ENCODE measurements at regions not wholly inside any gene's neighbourhood (a gene's known extent, or its start where the extent isn't known, plus 50 kb on each side); places are given as distances from the start of the nearest gene placed in this dataset.

- no peak for TF ChIP-seq CTCF (IDR thresholded peaks at IDR 0.05 in 4 of 5, conservative IDR thresholded peaks at IDR 0.05 in 1 of 5)
- TF ChIP-seq POLR2A (IDR thresholded peaks at IDR 0.05), result no peak
These were observed 65.1 kb upstream of the PZP start for GRCh38 chr12:9273276-9273675.

All from gastrocnemius medialis (tissue), 4 donors.